ENCODE measurements at regions not wholly inside any gene's neighbourhood (a gene's known extent, or its start where the extent isn't known, plus 50 kb on each side); places are given as distances from the start of the nearest gene placed in this dataset.
A peak's percentile ranks its signal among the peaks of the same experiment; 100 is the strongest.

DNA sequence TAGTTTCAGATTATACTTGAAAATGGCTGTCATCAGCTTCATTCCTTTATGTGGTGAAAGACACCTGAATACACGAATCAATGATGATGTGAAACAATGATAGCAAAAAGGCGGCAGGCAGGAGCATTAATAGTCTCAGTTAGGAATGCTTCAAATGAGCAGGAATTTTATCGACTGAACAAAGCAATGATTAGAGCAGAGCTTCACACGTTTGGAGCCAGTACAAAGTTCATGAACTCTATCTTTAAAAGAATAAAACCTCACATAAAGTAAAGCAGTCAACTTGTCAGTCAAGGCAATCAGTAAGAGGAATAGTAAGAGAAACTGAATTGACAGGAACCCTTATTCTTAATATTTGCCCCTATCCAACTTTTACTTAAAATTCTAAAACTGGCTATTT lies 78.4 kb upstream of the SERTAD2 start:
- Mint-ChIP-seq H3K27ac (peak overlapping the region in 1 of 2 donors; percentile 97), H3K27me3 (no peaks in the 10 kb centered on the region), H3K4me3 (no peak overlapping the region), H3K36me3 (peaks cover 16% of the 10 kb centered on the region), H3K4me1 (peaks cover 43 to 55% (median 51%) of the 10 kb centered on the region in 3 donors), H3K9me3 (no peaks in the 10 kb centered on the region)
- Histone ChIP-seq H3K27ac (ENCODE audit: low read length) (no peak overlapping the region), H3K4me1 (ENCODE audit: control insufficient read depth in 1 of 2, extremely low read depth in 1 of 2, insufficient read depth in 2 of 2, low read length in 2 of 2) (peaks cover 14 to 23% of the 10 kb centered on the region in 2 experiments), H3K36me3 (ENCODE audit: control insufficient read depth in 2 of 2, extremely low read depth in 1 of 2, insufficient read depth in 1 of 2, low read length in 1 of 2) (no peaks in the 10 kb centered on the region), H3K27me3 (replicated peaks in 1 of 2; ENCODE audit: control insufficient read depth in 2 of 2, extremely low read depth in 1 of 2, insufficient read depth in 2 of 2, low read length in 1 of 2) (no peaks in the 10 kb centered on the region), H3K9me3 (no peaks in the 10 kb centered on the region), H3K4me3 (ENCODE audit: control insufficient read depth in 1 of 2, extremely low read depth in 1 of 2, low read length in 1 of 2) (no peak overlapping the region)
- ATAC-seq (replicated peaks in 1 of 4) (no peak), DNase-seq (no peak)
- ChIA-PET POLR2A (no interaction called here), CTCF (interaction anchor here (0.6 to 3.9 kb wide), 4 partner anchors 19 to 79 kb away, joined by 3 to 18 read pairs (median 3); no protein-coding TSS in a partner anchor)
- no CpG with 5 or more reads among the region's 4 CpGs for WGBS (ENCODE audit: insufficient coverage)

DNA sequence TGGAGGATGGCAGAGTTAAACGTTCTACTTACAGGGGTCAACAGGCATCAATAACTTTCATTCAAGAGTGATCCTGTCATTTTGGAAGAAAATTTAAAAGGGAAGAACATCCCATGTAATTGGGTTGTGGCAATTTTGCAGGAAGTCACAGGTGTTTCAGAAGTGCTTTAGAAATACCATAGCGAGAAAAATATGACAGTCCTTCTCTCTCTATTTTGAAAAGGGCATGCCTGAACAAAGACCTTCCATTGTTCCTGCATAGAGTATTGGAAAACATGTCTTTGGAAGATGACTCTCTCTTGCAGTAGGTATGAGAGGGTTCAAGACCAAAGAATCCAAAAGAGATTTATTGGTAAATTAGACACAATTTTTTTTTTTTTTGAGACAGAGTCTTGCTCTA lies 81.8 kb upstream of the SERTAD2 start:
- Mint-ChIP-seq H3K27me3 (no peaks in the 10 kb centered on the region), H3K27ac (no peak overlapping the region), H3K9me3 (no peaks in the 10 kb centered on the region), H3K36me3 (peaks cover 16% of the 10 kb centered on the region), H3K4me1 (peaks cover 26 to 43% (median 38%) of the 10 kb centered on the region in 3 donors), H3K4me3 (no peak overlapping the region)
- Histone ChIP-seq H3K4me3 (ENCODE audit: control insufficient read depth in 1 of 2, extremely low read depth in 1 of 2, low read length in 1 of 2) (no peak overlapping the region), H3K27me3 (replicated peaks in 1 of 2; ENCODE audit: control insufficient read depth in 2 of 2, extremely low read depth in 1 of 2, insufficient read depth in 2 of 2, low read length in 1 of 2) (no peaks in the 10 kb centered on the region), H3K9me3 (no peaks in the 10 kb centered on the region), H3K4me1 (ENCODE audit: control insufficient read depth in 1 of 2, extremely low read depth in 1 of 2, insufficient read depth in 2 of 2, low read length in 2 of 2) (peaks cover 1 to 18% of the 10 kb centered on the region in 2 experiments), H3K27ac (ENCODE audit: low read length) (no peak overlapping the region), H3K36me3 (ENCODE audit: control insufficient read depth in 2 of 2, extremely low read depth in 1 of 2, insufficient read depth in 1 of 2, low read length in 1 of 2) (no peaks in the 10 kb centered on the region)
- ATAC-seq (replicated peaks in 1 of 4) (no peak), DNase-seq (no peak)
- ChIA-PET POLR2A (no interaction called here), CTCF (interaction anchor here in 1 of 2 donors (0.7 kb wide), 1 partner anchor 407 kb away, joined by 4 read pairs; no protein-coding TSS in a partner anchor)
- no CpG with 5 or more reads among the region's 2 CpGs for WGBS (ENCODE audit: insufficient coverage)

DNA sequence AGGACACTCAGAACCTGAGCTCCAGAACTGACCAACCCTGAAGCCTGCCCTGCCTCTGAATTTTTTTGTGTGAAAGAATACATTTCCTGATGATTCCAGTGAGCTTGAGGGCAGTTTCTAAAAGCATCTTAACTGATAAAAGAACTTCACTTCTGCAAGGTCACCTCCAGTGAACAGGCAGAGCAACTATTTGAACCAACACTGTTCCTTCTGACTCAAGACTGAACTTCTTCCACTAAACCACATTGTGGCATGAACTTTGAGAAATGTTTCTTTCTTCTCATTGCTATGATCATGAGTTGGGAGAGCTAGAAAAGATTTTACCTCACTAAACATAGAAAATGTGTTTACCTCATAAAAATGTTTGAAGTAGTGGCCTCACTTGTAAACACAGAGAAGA lies 83.8 kb upstream of the SERTAD2 start:
- H3K9me3 Mint-ChIP-seq, result no peaks in the 10 kb centered on the region
- Histone ChIP-seq H3K36me3 (ENCODE audit: control insufficient read depth in 2 of 2, extremely low read depth in 1 of 2, insufficient read depth in 1 of 2, low read length in 1 of 2) (no peaks in the 10 kb centered on the region), H3K9me3 (no peaks in the 10 kb centered on the region), H3K4me1 (ENCODE audit: control insufficient read depth in 1 of 2, extremely low read depth in 1 of 2, insufficient read depth in 2 of 2, low read length in 2 of 2) (peaks cover 0 to 4% of the 10 kb centered on the region in 2 experiments), H3K27me3 (replicated peaks in 1 of 2; ENCODE audit: control insufficient read depth in 2 of 2, extremely low read depth in 1 of 2, insufficient read depth in 2 of 2, low read length in 1 of 2) (no peaks in the 10 kb centered on the region), H3K27ac (ENCODE audit: low read length) (no peak overlapping the region), H3K4me3 (ENCODE audit: control insufficient read depth in 1 of 2, extremely low read depth in 1 of 2, low read length in 1 of 2) (no peak overlapping the region)
- H3K27me3 Mint-ChIP-seq, result no peaks in the 10 kb centered on the region
- H3K4me1 Mint-ChIP-seq, result peaks cover 7 to 23% (median 21%) of the 10 kb centered on the region in 3 donors
- peaks cover 16% of the 10 kb centered on the region for H3K36me3 Mint-ChIP-seq
- H3K4me3 Mint-ChIP-seq, result no peak overlapping the region
- ChIA-PET POLR2A (interaction anchor here (0.6 to 1.2 kb wide), 4 partner anchors 12 to 84 kb away, joined by 5 to 9 read pairs (median 6); partner anchors contain the start of gene SERTAD2 (in 1 of the 2)), CTCF (interaction anchor here in 1 of 2 donors (1.1 kb wide), 1 partner anchor 10 kb away, joined by 6 read pairs; no protein-coding TSS in a partner anchor)
- peak overlapping the region in 1 of 2 donors; percentile 39 for H3K27ac Mint-ChIP-seq
- ATAC-seq (replicated peaks in 1 of 4) (no peak), DNase-seq (no peak)

DNA sequence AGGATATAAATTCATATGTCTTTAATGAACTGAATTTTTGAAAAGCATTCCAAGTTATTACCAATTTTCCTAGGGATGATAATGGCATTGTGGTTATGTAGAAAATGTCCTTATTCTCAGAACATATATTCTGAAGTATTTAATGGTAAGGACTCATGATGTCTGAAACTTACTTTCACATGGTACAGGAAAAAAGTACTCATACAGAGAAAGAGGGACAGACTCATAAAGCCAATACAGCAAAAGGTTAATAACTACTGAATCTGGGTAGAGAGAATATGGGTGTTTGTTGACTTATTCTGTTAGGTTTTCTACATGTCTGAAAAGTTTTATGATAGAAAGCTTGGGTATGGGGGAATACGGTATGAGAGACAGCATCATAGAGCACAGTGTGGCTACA lies 84.3 kb upstream of the SERTAD2 start:
- CTCF ChIA-PET, result interaction anchor here in 1 of 2 donors (1.0 to 1.1 kb wide), 2 partner anchors 11 to 84 kb away, joined by 4 to 6 read pairs; partner anchors contain the start of gene SERTAD2
- WGBS (ENCODE audit: insufficient coverage), result no CpG with 5 or more reads among the region's 1 CpG
- H3K4me1 ChIP-seq (ENCODE audit: control insufficient read depth in 1 of 2, extremely low read depth in 1 of 2, insufficient read depth in 2 of 2, low read length in 2 of 2), result peaks cover 0 to 4% of the 10 kb centered on the region in 2 experiments
- H3K36me3 ChIP-seq (ENCODE audit: control insufficient read depth in 2 of 2, extremely low read depth in 1 of 2, insufficient read depth in 1 of 2, low read length in 1 of 2), result no peaks in the 10 kb centered on the region
- no peaks in the 10 kb centered on the region for H3K9me3 ChIP-seq
- H3K4me3 ChIP-seq (ENCODE audit: control insufficient read depth in 1 of 2, extremely low read depth in 1 of 2, low read length in 1 of 2), result no peak overlapping the region
- ATAC-seq (replicated peaks in 1 of 4) (no peak), DNase-seq (no peak)
- Mint-ChIP-seq H3K27ac (peak overlapping the region; percentile 0 to 74), H3K27me3 (no peaks in the 10 kb centered on the region), H3K4me1 (peaks cover 7 to 23% (median 21%) of the 10 kb centered on the region in 3 donors), H3K9me3 (no peaks in the 10 kb centered on the region), H3K36me3 (peaks cover 16% of the 10 kb centered on the region), H3K4me3 (no peak overlapping the region)
- no peak overlapping the region for H3K27ac ChIP-seq (ENCODE audit: low read length)
- H3K27me3 ChIP-seq (replicated peaks in 1 of 2; ENCODE audit: control insufficient read depth in 2 of 2, extremely low read depth in 1 of 2, insufficient read depth in 2 of 2, low read length in 1 of 2), result no peaks in the 10 kb centered on the region
- POLR2A ChIA-PET, result interaction anchor here in 1 of 2 donors (1.2 kb wide), 1 partner anchor 12 kb away, joined by 9 read pairs; no protein-coding TSS in a partner anchor

DNA sequence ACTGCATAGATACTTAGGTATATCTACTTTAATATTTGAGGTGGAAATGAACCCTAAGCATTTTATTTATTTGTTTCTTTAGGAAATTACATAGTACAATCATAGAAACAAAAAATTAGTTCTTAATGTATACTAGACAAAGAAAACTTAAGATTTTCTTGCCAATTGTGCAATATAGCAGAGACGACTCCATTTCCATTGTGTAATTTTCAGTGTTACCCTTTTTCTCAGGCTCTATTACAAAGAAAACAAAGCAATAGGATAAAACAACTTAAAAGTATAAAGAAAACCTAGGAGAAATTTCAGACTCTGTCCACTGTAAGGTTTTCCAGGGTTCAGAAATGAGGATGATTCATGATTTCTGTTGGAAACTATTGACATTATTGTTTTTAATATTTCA lies 89.0 kb upstream of the SERTAD2 start:
- H3K4me3 Mint-ChIP-seq, result no peak overlapping the region
- DNase-seq, result no peak
- H3K27ac ChIP-seq (ENCODE audit: low read length), result no peak overlapping the region
- peaks cover 10 to 22% (median 14%) of the 10 kb centered on the region in 3 donors for H3K4me1 Mint-ChIP-seq
- ChIA-PET CTCF (no interaction called here), POLR2A (no interaction called here)
- H3K36me3 Mint-ChIP-seq, result no peaks in the 10 kb centered on the region
- H3K4me3 ChIP-seq (ENCODE audit: control insufficient read depth in 1 of 2, extremely low read depth in 1 of 2, low read length in 1 of 2), result no peak overlapping the region
- H3K4me1 ChIP-seq (ENCODE audit: control insufficient read depth in 1 of 2, extremely low read depth in 1 of 2, insufficient read depth in 2 of 2, low read length in 2 of 2), result peaks cover under 1 to 2% of the 10 kb centered on the region in 2 experiments
- no peaks in the 10 kb centered on the region for H3K9me3 ChIP-seq
- H3K9me3 Mint-ChIP-seq, result no peaks in the 10 kb centered on the region
- no peak for ATAC-seq (replicated peaks in 1 of 4)
- H3K27me3 ChIP-seq (replicated peaks in 1 of 2; ENCODE audit: control insufficient read depth in 2 of 2, extremely low read depth in 1 of 2, insufficient read depth in 2 of 2, low read length in 1 of 2), result no peaks in the 10 kb centered on the region
- H3K36me3 ChIP-seq (ENCODE audit: control insufficient read depth in 2 of 2, extremely low read depth in 1 of 2, insufficient read depth in 1 of 2, low read length in 1 of 2), result no peaks in the 10 kb centered on the region
- H3K27me3 Mint-ChIP-seq, result no peaks in the 10 kb centered on the region
- WGBS (ENCODE audit: insufficient coverage), result no CpG with 5 or more reads among the region's 1 CpG
- no peak overlapping the region for H3K27ac Mint-ChIP-seq

DNA sequence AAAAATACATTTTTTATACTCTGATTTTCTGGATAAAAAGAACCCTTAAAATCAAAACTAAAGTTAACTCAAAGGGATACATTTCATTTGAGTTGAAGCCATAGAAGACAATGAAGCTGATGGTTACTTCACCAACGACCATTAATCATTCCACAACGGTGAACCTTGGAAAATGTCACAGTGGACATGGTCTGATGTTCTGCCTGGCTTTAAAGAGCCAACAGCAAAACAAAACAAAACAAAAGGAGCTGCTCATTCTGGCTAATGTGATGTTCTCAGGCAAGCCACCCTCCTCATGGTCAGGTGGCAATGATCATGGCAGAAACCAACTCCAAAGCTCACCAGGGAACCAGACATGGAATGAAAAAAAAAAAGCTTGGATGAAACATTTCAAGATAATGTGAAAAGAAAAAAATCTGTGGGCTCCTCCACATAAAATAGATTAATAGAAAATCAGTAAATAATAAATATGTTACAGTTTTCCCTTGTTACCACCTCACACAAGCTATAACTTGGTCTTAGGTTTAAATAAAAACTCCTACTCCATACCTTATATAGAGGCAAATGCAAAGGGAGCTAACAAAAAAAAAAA lies 90.1 kb upstream of the SERTAD2 start:
- ChIA-PET POLR2A (interaction anchor here (0.6 kb wide), 2 partner anchors 22 to 107 kb away, joined by 3 read pairs; no protein-coding TSS in a partner anchor), CTCF (interaction anchor here (0.6 to 1.1 kb wide), 4 partner anchors 9 to 28 kb away, joined by 3 to 5 read pairs (median 3); no protein-coding TSS in a partner anchor)
- Mint-ChIP-seq H3K27me3 (no peaks in the 10 kb centered on the region), H3K9me3 (no peaks in the 10 kb centered on the region), H3K4me1 (peaks cover 10 to 20% (median 13%) of the 10 kb centered on the region in 3 donors), H3K4me3 (no peak overlapping the region), H3K36me3 (no peaks in the 10 kb centered on the region), H3K27ac (no peak overlapping the region)
- Histone ChIP-seq H3K27ac (ENCODE audit: low read length) (no peak overlapping the region), H3K4me1 (ENCODE audit: control insufficient read depth in 1 of 2, extremely low read depth in 1 of 2, insufficient read depth in 2 of 2, low read length in 2 of 2) (peaks cover under 1 to 3% of the 10 kb centered on the region in 2 experiments), H3K4me3 (ENCODE audit: control insufficient read depth in 1 of 2, extremely low read depth in 1 of 2, low read length in 1 of 2) (no peak overlapping the region), H3K27me3 (replicated peaks in 1 of 2; ENCODE audit: control insufficient read depth in 2 of 2, extremely low read depth in 1 of 2, insufficient read depth in 2 of 2, low read length in 1 of 2) (no peaks in the 10 kb centered on the region), H3K9me3 (no peaks in the 10 kb centered on the region), H3K36me3 (ENCODE audit: control insufficient read depth in 2 of 2, extremely low read depth in 1 of 2, insufficient read depth in 1 of 2, low read length in 1 of 2) (no peaks in the 10 kb centered on the region)
- 89% methylated on average over 2 of the region's 2 CpGs for WGBS (ENCODE audit: insufficient coverage)
- DNase-seq (no peak), ATAC-seq (replicated peaks in 1 of 4) (no peak)

Measured in T-cell (primary cell).